Activated CD8-positive, alpha-beta memory T cell treated with anti-CD3 and anti-CD28 coated beads, Interleukin-2, amount 10 ng/mL, durations not matched to agents 7 days and 5 days (primary cell): ENCODE measurements at regions not wholly inside any gene's neighbourhood (a gene's known extent, or its start where the extent isn't known, plus 50 kb on each side); places are given as distances from the start of the nearest gene placed in this dataset.

Source experiments
- ATAC-seq: fragments of 150-1000 bp; cut with Tn5 transposase; one replicate; pipeline ENCODE4 v1.10.0; 2021; ENCODE audit warnings: moderate library complexity
- CTCF ChIA-PET: fragments of 350-600 bp; sonication (Branson Sonifier 250); formaldehyde crosslinking; loops from one replicate; lab custom pipeline; 2021; ENCODE audit warnings: antibody characterized with exemption; lab: Charles Lee
- DNase-seq: peaks from one replicate; pipeline ENCODE4 v3.0.0-alpha.2; 2020
- H3K27ac Mint-ChIP-seq: one replicate; pipeline ENCODE4 v1.8.0; 2021; ENCODE audit warnings: mild to moderate bottlenecking, mixed read lengths
- H3K27me3 Mint-ChIP-seq: one replicate; pipeline ENCODE4 v1.8.0; 2021; ENCODE audit warnings: mixed read lengths
- H3K36me3 Mint-ChIP-seq: one replicate; pipeline ENCODE4 v1.8.0; 2021; ENCODE audit warnings: mild to moderate bottlenecking, mixed read lengths
- H3K4me1 Mint-ChIP-seq: one replicate; pipeline ENCODE4 v1.8.0; 2021; ENCODE audit warnings: mixed read lengths
- H3K4me3 Mint-ChIP-seq: one replicate; pipeline ENCODE4 v1.8.0; 2021; ENCODE audit warnings: mild to moderate bottlenecking, moderate library complexity, mixed read lengths
- H3K9me3 Mint-ChIP-seq: one replicate; pipeline ENCODE4 v1.8.0; 2022; ENCODE audit warnings: low read depth, mixed read lengths

GRCh38 chr20:41981746-41982145 lies 363.6 kb upstream of the CHD6 start:
- no peak overlapping the region for H3K4me3 Mint-ChIP-seq
- H3K27ac Mint-ChIP-seq = no peak overlapping the region
- no peaks in the 10 kb centered on the region for H3K36me3 Mint-ChIP-seq
- H3K27me3 Mint-ChIP-seq = no peaks in the 10 kb centered on the region
- ATAC-seq (no peak), DNase-seq (no peak)
- H3K9me3 Mint-ChIP-seq = no peaks in the 10 kb centered on the region
- CTCF ChIA-PET = no interaction called here
- H3K4me1 Mint-ChIP-seq = no peaks in the 10 kb centered on the region

- ATAC-seq (no peak), DNase-seq (no peak)
- H3K4me3 Mint-ChIP-seq = no peak overlapping the region
- no peaks in the 10 kb centered on the region for H3K36me3 Mint-ChIP-seq
- no peaks in the 10 kb centered on the region for H3K4me1 Mint-ChIP-seq
- H3K27ac Mint-ChIP-seq = no peak overlapping the region
- peaks cover 3% of the 10 kb centered on the region for H3K9me3 Mint-ChIP-seq
- CTCF ChIA-PET = no interaction called here
- no peaks in the 10 kb centered on the region for H3K27me3 Mint-ChIP-seq
These were observed 360.7 kb upstream of the CHD6 start for GRCh38 chr20:41978875-41979274.

GRCh38 chr20:41978246-41978790 lies 360.1 kb upstream of the CHD6 start:
- ATAC-seq (no peak), DNase-seq (no peak)
- CTCF ChIA-PET = no interaction called here
- Mint-ChIP-seq H3K4me3 (no peak overlapping the region), H3K27ac (no peak overlapping the region), H3K27me3 (no peaks in the 10 kb centered on the region), H3K4me1 (no peaks in the 10 kb centered on the region), H3K9me3 (peaks cover 3% of the 10 kb centered on the region), H3K36me3 (no peaks in the 10 kb centered on the region)

- DNase-seq = no peak
- H3K36me3 Mint-ChIP-seq = no peaks in the 10 kb centered on the region
- H3K27me3 Mint-ChIP-seq = no peaks in the 10 kb centered on the region
- H3K4me1 Mint-ChIP-seq = no peaks in the 10 kb centered on the region
- CTCF ChIA-PET = interaction anchor here (1.2 kb wide), 1 partner anchor 1219 kb away, joined by 3 read pairs; no protein-coding TSS in a partner anchor
- no peak overlapping the region for H3K27ac Mint-ChIP-seq
- ATAC-seq = no peak
- peaks cover 2% of the 10 kb centered on the region for H3K9me3 Mint-ChIP-seq
- no peak overlapping the region for H3K4me3 Mint-ChIP-seq
These were observed 351.5 kb upstream of the CHD6 start for GRCh38 chr20:41969656-41970055.

- H3K4me3 Mint-ChIP-seq = no peak overlapping the region
- DNase-seq (no peak), ATAC-seq (no peak)
- H3K9me3 Mint-ChIP-seq = no peaks in the 10 kb centered on the region
- no peaks in the 10 kb centered on the region for H3K27me3 Mint-ChIP-seq
- no peaks in the 10 kb centered on the region for H3K36me3 Mint-ChIP-seq
- no peaks in the 10 kb centered on the region for H3K4me1 Mint-ChIP-seq
- CTCF ChIA-PET = no interaction called here
- H3K27ac Mint-ChIP-seq = no peak overlapping the region
These were observed 342.0 kb upstream of the CHD6 start for GRCh38 chr20:41960166-41960565.

- CTCF ChIA-PET = no interaction called here
- H3K27ac Mint-ChIP-seq = no peak overlapping the region
- H3K36me3 Mint-ChIP-seq = no peaks in the 10 kb centered on the region
- DNase-seq (no peak), ATAC-seq (no peak)
- no peaks in the 10 kb centered on the region for H3K9me3 Mint-ChIP-seq
- H3K27me3 Mint-ChIP-seq = no peaks in the 10 kb centered on the region
- H3K4me3 Mint-ChIP-seq = no peak overlapping the region
- H3K4me1 Mint-ChIP-seq = no peaks in the 10 kb centered on the region
These were observed 340.2 kb upstream of the CHD6 start for GRCh38 chr20:41958391-41958790.

GRCh38 chr20:41956338-41957074 lies 338.3 kb upstream of the CHD6 start:
- Mint-ChIP-seq H3K27ac (no peak overlapping the region), H3K36me3 (no peaks in the 10 kb centered on the region), H3K27me3 (no peaks in the 10 kb centered on the region), H3K9me3 (no peaks in the 10 kb centered on the region), H3K4me1 (peaks cover 4% of the 10 kb centered on the region), H3K4me3 (no peak overlapping the region)
- DNase-seq (no peak), ATAC-seq (no peak)
- CTCF ChIA-PET = no interaction called here

GRCh38 chr20:41952166-41952565 lies 334.0 kb upstream of the CHD6 start:
- Mint-ChIP-seq H3K27ac (no peak overlapping the region), H3K27me3 (no peaks in the 10 kb centered on the region)
- CTCF ChIA-PET = no interaction called here

GRCh38 chr20:41951615-41952014 lies 333.4 kb upstream of the CHD6 start:
- no peaks in the 10 kb centered on the region for H3K36me3 Mint-ChIP-seq
- CTCF ChIA-PET = no interaction called here
- no peaks in the 10 kb centered on the region for H3K27me3 Mint-ChIP-seq
- H3K4me3 Mint-ChIP-seq = no peak overlapping the region
- H3K9me3 Mint-ChIP-seq = no peaks in the 10 kb centered on the region
- DNase-seq (no peak), ATAC-seq (no peak)
- H3K4me1 Mint-ChIP-seq = peaks cover 6% of the 10 kb centered on the region
- H3K27ac Mint-ChIP-seq = no peak overlapping the region

More at GRCh38 chr20:41952166-41952565, 334.0 kb upstream of the CHD6 start:
- DNase-seq (no peak), ATAC-seq (no peak)
- Mint-ChIP-seq H3K4me1 (peaks cover 6% of the 10 kb centered on the region), H3K4me3 (no peak overlapping the region), H3K9me3 (no peaks in the 10 kb centered on the region), H3K36me3 (no peaks in the 10 kb centered on the region)

- CTCF ChIA-PET = no interaction called here
- Mint-ChIP-seq H3K9me3 (no peaks in the 10 kb centered on the region), H3K27ac (no peak overlapping the region), H3K4me3 (no peak overlapping the region), H3K27me3 (no peaks in the 10 kb centered on the region), H3K36me3 (no peaks in the 10 kb centered on the region), H3K4me1 (no peaks in the 10 kb centered on the region)
- DNase-seq (no peak), ATAC-seq (no peak)
These were observed 321.5 kb upstream of the CHD6 start for GRCh38 chr20:41939659-41940058.

- no peaks in the 10 kb centered on the region for H3K9me3 Mint-ChIP-seq
- H3K27ac Mint-ChIP-seq = no peak overlapping the region
- no peak for ATAC-seq
- CTCF ChIA-PET = no interaction called here
- H3K36me3 Mint-ChIP-seq = no peaks in the 10 kb centered on the region
- H3K4me1 Mint-ChIP-seq = no peaks in the 10 kb centered on the region
- no peaks in the 10 kb centered on the region for H3K27me3 Mint-ChIP-seq
- H3K4me3 Mint-ChIP-seq = no peak overlapping the region
- no peak for DNase-seq
These were observed 320.2 kb upstream of the CHD6 start for GRCh38 chr20:41938353-41938752.

GRCh38 chr20:41935259-41935791 lies 317.1 kb upstream of the CHD6 start:
- H3K4me3 Mint-ChIP-seq = no peak overlapping the region
- H3K36me3 Mint-ChIP-seq = no peaks in the 10 kb centered on the region
- no peaks in the 10 kb centered on the region for H3K27me3 Mint-ChIP-seq
- DNase-seq (no peak), ATAC-seq (no peak)
- H3K9me3 Mint-ChIP-seq = no peaks in the 10 kb centered on the region
- H3K27ac Mint-ChIP-seq = no peak overlapping the region
- CTCF ChIA-PET = no interaction called here
- H3K4me1 Mint-ChIP-seq = no peaks in the 10 kb centered on the region

- H3K9me3 Mint-ChIP-seq = no peaks in the 10 kb centered on the region
- no peak for ATAC-seq
- H3K4me1 Mint-ChIP-seq = no peaks in the 10 kb centered on the region
These were observed 314.3 kb upstream of the CHD6 start for GRCh38 chr20:41932431-41932830.

GRCh38 chr20:41927655-41928054 lies 309.5 kb upstream of the CHD6 start:
- H3K9me3 Mint-ChIP-seq = no peaks in the 10 kb centered on the region
- CTCF ChIA-PET = no interaction called here
- no peaks in the 10 kb centered on the region for H3K4me1 Mint-ChIP-seq
- H3K27me3 Mint-ChIP-seq = no peaks in the 10 kb centered on the region
- DNase-seq = no peak
- H3K36me3 Mint-ChIP-seq = no peaks in the 10 kb centered on the region
- no peak overlapping the region for H3K27ac Mint-ChIP-seq
- H3K4me3 Mint-ChIP-seq = no peak overlapping the region
- no peak for ATAC-seq

More at GRCh38 chr20:41932431-41932830, 314.3 kb upstream of the CHD6 start:
- no peak overlapping the region for H3K27ac Mint-ChIP-seq
- H3K27me3 Mint-ChIP-seq = no peaks in the 10 kb centered on the region
- no peaks in the 10 kb centered on the region for H3K36me3 Mint-ChIP-seq
- CTCF ChIA-PET = no interaction called here
- no peak overlapping the region for H3K4me3 Mint-ChIP-seq
- DNase-seq = no peak
